Hepatic stellate cell (primary cell): ENCODE measurements at regions not wholly inside any gene's neighbourhood (a gene's known extent, or its start where the extent isn't known, plus 50 kb on each side); places are given as distances from the start of the nearest gene placed in this dataset.

Source experiments
- DNase-seq: peaks from one replicate; pipeline ENCODE4 v3.0.0; 2011; ENCODE audit warnings: low spot score

DNA sequence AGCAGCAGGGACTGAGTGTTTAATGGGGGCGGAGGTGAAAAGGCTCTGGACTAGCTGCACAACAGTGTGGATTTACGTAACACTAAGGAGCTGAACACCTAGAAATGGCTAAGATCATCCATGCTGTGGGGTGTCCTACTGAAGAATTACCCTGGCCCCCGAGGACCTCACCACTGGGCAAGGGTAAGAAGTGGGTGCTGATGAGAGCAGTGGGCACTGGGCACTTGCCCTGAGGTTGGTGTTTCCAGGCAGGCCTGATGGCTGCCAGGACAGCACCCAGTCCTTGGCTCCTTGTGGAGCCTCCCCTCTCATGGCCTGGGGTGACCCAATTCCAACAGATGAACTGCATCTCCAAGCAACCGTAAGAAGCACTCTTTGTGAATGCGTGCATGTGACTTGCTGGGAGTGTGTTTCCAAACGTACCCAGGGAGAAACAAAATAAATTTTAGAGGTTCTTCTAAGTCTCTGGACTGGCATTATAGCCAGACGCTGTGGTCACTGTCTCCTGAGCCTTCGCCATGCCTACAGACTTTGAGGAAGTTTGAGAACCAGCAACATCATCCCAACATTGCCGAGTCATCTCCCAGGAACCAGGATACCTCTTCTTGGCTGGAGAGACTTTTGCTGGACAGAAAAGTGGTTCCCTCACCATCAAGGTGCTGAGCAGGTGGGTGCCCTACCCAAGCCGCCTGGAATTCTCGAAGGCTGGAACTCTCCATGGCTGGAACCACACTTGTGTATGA is 245.9 kb downstream of the ERMARD start:
- no peak for DNase-seq

DNA sequence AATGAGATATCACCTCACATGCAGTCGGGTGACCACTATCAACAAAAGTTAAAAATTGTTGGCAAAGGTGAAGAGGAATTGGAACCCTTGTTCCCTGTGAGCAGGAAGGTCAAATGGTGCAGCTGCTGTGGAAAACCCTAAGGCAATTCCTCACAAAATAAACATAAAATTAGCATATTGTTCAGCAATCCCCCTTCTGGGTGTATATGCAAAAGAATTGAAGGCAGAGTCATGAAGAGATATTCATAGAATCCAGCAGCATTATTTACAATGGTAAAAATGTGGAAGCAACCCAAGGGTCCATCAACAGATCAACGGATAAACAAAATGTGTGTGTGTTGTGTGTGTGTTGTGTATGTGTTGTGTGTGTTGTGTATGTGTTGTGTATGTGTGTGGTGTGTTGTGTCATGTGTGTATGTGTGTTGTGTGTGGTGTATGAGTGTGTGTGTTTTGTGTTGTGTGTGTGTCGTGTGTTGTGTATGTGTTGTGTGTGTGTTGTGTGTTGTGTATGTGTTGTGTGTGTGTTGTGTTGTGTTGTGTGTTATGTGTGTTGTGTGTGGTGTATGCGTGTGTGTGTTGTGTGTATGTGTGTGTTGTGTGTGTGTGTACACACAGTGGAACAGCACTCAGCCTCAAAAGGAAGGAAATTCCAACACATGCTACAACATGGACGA is 245.1 kb downstream of the ERMARD start:
- DNase-seq, result no peak

DNA sequence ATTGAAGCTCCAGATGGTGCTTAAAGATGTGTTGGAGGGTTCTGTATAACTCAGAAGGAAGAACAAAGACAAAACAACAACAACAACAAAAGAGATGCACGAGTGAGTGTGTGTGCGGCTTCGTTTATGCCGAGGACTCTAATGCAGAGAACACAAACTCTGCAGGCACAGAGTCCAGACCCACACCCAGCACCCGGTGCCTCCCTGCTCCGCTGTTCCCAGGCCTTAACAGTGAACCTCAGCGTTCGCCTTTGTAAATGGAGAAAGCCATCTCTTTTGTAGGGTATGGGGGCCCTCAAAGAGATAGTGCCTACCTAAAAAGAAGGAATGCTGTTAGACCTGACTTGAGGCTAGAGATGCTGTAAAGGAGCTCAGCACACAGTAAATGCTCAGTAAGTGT is 243.3 kb downstream of the ERMARD start:
- DNase-seq, result no peak

DNA sequence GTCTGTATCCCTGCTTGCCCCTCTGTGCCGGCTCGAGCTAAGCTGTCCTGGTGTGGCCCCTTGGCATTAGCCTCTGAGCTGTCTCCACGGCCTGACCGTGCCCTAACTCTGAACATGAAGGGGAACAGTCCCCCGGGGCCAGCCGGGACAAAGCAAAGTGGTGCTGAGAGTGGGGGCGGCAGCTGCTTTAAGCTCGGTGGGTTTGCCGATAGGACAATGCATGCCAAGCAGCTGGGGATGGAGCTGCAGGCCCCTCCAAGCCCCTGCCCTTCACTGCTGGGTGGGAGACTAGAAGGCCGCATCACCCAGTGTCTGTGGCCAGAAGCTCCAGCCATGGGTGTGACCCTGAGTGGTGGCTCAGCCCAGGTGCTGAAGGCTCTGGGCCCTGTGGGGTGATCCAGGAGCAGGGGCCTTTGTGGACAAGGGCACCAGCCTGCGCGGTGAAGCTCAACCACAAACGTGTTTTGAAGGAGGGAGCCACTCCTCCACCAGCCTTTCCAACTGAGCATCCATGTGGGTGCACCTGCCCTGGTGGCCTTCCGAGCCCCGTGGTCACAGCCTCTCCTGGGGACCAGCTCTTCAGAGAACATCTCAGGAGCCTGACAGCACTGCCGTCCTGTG is 242.5 kb downstream of the ERMARD start:
- DNase-seq, result no peak

DNA sequence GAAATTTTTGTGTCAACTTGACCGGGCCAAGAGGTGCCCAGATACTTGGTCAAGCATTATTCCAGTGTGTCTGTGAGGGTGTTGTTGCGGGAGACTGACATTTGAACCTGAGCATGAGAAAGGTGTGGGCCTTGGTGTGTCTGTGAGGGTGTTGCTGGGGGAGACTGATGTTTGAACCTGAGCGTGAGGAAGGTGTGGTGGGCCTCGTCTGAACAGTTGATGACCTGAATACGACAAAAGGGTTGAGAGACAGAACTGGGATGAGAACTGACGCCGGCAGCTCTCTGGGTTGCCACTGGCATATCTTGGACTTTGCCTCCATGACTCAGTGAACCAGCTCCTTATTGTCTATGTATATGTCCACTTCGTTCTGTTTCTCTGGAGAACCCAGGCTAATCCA is 240.5 kb downstream of the ERMARD start:
- no peak for DNase-seq

DNA sequence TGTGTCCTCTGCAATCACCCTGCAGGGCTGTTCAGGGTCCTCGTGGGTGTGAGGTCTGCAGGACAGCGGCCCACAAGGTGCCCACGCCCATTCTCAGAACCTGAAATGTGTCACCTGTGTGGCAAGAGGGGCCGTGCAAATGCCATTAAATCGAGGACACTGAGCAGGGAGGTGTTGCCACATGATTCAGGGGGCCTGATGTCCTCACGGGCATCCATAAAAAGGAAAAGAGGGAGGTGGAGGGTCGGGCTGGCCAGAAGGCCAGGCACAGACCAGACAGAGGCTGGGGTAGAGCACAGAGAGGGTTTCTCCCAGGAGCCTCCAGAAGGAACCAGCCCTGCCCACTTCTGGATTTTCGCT is 239.6 kb downstream of the ERMARD start:
- no peak for DNase-seq

DNA sequence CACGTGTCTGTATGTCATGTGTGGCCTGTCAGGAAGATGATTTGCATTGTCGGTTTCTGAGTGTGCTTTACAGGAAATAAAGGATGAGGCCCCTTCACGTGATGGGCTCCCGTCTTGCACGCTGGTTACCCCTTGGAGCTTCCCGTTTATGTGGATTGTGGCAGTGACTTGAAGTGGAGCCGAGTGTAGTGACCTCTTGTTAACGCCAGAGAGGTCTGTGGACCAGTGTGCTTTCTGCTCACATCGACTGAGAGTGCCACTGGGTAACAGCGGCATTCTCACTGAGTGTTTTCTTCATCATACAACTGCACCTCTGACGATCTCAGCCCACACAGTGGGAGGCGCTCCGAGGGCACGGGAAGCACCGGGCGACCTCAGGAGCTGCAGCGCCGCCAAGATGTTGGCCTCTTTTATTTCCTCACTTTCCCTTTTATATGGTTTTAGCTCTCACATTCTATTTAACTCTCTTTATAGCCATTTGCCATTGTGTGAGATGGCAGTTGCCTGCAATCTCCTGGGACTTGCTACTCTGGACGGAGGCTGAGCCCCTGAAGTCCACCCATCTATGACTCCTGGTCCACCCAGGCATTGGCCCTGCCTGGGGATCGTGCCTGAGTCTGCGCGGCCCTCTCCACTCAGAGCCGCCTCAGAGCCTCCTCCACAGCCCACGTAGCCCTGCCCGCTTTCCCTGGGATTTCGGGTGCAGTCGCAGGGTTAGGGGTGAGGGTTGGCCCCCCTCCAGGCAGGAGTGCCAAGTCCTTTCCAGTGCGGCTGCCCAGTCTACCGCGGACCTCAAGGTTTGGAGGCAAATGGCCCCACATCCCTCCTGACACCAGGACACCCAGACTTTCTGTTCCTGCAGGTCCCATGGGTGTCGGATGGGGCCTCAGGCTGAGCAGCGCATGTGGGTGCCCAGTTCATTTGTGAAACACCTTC is 238.9 kb downstream of the ERMARD start:
- DNase-seq, result no peak

DNA sequence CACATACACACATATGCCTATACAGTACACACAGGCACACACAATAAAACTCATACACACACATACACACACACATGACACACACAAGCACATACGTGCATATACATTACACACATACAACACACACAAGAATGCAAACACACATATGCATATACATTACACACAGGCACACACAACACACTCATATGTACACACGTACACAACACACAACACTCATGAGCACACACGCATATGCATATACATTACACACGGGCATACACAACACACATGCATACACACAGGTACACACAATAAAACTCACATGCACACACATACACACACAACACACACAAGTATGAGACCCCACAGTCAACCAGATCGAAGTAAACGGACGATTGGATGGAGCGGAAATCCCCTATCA is 238.2 kb downstream of the ERMARD start:
- DNase-seq, result no peak

DNA sequence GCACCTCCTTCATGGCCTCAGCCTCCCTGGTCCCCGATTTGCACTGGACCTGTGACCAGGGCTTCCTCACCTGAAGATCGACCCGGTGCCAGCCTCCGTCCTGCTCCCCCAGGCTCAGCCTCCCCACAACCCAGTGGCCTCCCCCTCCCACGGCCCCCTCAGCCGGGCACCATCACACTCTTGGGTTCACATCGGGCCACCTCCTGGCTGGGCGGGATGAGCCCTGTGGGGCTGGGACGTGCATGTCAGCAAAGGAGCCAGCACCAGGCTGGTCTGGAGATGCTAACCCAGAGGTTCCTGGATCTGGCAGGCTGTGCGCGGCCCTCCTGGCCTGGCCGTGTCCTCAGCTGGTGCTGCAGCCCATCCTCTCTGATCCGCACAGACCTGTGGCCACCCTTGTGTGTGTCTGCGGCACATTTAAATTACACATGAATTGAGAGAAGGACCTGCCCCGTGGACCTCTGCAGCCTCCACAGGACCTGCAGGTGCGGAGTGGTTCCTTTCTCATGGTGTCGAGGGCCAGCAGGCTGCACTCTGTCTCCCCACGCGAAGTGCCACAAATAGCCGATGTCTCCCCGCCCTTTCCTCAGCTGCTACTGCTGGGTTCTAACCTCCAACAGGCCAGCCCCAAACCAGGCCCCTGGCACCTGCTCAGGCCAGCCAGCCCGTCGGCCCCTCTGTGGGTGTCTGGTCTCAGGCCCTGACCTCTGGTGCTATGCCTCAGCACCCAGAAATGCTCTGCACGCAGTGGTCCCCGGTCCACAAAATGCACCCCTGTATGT is 237.5 kb downstream of the ERMARD start:
- no peak for DNase-seq

DNA sequence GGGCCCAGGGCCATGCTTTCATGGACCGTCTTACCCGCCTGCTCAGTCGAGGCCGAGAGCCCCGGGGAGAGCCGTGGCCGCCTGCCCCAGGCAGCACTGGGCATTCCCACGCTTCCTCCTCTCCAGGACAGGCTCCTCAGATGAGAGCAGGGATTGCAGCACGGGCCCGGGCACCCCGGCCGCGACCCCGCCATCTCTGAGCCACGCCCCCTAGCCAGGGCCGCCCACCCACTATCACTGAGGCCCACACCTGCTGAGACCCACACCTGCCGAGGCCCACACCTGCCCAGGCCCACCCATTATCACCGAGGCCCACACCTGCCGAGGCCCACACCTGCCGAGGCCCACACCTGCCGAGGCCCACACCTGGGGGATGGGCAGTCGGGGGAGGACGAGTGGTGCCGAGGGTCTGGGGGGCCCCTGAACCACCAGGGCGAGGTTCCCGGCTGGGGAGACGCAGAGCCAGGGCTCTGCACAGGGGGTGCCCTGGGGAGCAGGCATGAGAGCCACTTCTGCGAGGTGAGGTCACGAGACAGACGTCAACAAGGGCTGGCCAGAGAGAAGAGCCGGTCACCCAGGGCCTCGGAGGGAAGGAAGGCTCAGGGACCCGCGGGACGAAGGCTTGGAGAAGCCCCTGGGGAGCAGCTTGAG is 235.6 kb downstream of the ERMARD start:
- no peak for DNase-seq

DNA sequence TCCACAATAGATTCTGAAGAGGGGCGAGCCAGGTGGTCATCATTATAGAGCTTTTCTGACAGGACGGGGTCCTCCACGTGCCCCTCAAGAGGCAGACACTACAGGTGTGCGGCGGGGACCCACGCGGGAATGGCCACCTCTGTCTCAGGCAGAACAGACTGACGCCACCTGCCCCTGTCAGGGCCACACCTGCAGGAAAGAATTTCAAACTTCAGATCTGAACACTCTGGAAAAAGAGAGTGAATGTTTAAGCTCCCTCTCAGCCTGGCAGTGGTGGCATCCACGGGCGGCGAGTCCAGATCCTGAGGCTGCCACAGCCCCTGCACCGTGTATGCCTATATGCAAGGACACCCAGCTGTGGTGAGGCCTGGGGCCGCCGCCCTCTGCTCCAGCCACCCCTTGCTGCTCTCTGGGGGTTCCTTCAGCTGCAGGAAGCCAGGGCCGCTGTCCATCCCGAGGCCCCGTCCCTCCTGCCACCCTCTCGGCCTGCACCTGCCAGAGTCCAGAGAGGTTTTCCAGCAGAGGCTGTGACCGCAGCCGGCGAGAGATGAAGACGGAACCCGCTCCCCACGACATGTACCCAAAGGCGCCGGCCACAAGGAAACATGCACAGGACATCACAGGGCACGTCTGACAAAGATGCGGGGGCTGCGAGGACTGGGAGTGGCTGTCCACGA is 234.9 kb downstream of the ERMARD start:
- no peak for DNase-seq

DNA sequence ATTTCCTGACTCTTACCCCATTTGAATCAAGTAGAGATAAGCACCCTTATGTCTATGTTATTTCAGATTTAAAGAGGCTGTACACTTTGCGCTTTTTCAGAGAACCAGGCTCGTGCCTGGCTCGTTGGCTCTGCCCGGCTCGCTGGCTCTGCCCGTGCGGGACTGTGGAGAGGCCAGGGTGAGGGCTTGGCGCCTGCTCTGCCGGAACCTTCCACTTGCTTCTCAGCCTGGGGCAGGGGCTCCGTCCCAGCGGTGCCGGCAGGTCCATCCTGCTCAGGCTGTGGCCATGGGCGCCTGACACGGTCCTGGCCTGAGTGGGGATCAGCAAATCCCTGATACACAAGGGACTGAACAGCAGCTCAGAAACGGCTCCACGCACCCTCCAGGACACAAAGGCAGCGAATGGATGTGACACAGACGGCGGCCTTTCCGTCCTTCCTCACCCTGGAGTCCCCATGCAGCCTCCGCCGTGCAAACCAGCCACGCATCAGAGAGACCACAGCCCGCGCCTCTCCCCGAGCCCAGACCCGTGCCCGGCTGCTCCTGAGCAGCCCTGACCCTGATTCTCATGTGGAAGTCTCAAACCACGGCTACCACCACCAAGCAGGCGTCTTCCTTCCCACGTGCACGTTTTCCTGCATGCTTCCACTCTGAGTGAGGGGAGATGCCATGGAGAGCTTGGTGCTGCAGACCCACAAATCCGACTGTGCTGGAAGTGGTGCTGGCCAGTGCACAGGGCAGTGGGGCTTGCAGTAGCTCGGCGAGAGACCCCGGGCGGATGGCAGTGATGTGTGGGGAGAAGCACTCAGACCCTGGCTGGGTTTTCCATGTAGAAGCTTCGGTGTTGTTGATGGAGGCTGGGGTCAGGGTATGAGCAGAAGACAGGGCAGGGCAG is 233.9 kb downstream of the ERMARD start:
- no peak for DNase-seq

DNA sequence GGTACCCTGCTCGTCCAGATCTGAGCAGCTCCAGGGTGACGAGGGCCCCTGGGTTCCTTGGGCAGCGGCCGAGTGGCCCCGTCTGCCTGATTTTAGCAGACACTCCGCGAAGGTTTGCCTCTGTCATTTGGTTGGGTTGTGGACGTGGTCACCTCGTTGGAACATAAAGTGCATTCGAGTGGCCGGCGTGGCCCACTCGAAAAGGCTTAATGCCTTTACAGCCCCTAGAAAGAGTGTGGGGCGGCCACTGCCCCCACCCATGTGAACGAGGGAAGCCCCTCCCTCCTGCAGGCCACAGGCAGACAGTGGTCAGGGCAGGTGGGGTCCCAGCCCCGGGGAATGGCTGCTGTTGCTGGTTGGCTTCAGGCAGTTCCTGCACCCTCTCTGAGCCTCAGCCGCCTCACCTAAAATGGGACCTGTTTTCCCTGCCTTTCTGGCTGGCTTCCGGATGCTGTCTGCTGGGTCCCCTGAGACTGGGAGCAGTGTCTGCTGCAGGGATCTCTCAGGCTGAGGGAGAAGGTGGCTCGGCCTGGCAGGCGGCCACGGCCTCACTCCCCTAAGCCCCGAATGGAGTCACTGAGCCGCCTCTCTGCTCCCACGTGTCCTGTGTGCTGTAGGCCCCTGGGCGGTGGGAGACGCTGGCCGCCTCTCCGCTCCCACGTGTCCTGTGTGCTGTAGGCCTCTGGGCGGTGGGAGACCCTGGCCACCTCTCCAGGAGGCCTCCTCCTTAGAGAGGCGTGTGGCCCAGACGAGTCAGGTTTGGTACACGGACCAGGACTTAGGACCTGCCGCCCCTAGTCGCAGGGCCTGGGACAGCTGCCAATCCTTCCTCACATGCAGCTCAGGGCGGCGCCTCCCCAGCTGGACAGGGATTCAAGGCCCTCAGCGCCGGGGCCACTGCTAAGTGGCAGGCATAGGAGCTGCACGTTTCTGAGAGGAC is 233.0 kb downstream of the ERMARD start:
- DNase-seq, result no peak

DNA sequence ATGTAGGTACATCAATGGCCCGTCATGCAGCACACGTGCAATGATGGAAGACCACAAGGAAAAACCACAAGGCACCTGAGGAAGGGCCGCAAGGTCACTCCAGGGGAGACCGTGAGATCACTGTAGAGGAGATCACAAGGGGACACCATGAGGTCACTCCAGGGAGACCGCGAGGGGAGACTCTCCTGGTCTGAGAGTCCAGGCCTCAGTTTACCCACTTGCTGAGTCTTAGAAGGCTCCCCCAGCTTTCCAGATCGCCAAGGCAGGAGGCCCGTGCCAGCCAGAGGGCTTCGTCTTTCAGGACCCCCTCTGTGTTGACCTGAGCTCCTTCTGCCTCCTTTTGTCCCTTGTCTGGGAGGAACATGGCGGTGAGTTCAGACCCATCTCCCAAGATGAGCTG is 232.2 kb downstream of the ERMARD start:
- no peak for DNase-seq

DNA sequence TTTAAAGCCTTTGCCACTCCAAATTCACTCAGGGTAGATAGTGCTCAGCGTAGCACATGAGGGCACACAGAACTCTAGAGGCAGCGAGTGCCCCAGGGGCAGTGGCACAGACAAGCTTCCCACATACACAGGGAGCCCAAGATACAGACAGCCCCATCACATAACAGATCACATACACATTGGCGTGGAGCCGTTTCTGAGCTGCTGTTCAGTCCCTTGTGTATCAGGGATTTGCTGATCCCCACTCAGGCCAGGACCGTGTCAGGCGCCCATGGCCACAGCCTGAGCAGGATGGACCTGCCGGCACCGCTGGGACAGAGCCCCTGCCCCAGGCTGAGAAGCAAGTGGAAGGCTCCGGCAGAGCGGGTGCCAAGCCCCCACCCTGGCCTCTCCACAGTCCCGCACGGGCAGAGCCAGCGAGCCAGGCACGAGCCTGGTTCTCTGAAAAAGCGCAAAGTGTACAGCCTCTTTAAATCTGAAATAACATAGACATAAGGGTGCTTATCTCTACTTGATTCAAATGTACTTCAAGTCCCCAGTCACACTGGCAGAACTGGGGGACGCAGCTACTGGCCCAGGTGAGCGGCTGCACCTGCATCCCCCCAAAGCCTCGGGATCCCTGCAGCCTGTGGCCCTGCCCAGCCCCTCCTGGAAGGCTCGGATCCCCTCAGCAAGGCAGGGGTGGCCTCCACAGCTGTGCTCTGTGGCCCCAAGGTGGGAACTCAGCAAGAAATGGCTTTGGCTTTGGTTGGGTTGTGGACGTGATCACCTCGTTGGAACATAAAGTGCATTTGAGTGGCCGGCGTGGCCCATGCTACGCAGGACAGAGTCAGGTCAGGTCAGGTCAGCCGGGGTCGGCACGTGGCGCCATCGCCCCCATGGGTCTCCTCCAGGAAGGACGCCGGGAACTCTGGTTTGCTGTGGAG is 231.3 kb downstream of the ERMARD start:
- DNase-seq, result no peak

DNA sequence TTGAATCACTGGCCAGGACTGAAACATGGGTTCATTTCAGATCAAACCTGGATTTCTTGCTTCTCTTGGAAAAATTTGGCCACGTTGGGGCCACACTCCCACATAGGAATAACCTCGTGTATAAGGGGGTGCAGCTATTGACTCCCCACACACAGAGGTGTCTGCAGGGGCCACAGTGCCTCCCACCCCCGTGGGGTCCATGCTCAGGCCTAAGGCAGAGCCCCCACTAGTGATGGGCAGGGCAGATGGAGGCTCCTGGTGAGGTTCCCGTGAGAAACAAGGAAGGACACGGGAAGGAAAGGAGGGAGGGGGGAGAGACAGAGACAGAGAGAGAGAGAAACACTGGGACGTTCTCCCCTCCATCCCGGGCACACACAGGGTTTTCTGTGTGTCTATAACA is 230.5 kb downstream of the ERMARD start:
- no peak for DNase-seq

DNA sequence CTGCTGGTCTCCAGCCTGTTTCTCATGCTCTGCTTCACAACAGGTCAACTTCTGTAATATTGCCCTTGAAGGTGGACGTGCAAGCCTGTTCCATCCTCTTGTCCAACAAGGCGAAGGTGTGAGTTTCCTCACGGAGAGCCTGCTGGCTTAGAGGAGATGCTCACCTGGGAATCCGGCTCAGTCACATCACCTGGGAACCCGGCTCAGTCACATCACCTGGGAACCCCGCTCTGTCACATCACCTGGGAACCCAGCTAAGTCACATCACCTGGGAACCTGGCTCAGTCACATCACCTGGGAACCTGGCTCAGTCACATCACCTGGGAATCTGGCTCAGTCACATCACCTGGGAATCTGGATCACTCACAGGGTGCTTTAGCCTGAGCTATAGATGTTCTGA is 230.1 kb downstream of the ERMARD start:
- DNase-seq, result no peak
